A549 (cell line): ENCODE measurements at regions not wholly inside any gene's neighbourhood (a gene's known extent, or its start where the extent isn't known, plus 50 kb on each side); places are given as distances from the start of the nearest gene placed in this dataset.
"Not testable (repeated sequence)": the region's sequence is repeated elsewhere in the genome, so short reads cannot be mapped to it uniquely, and the experiment has no call there.

Experiments
- BCL3 ChIP-seq: fragments of >200 bp; sonication (Bioruptor Twin); formaldehyde crosslinking; IDR thresholded peaks from 3 replicates; pipeline ENCODE4 v1.6.1; 2016
- CTCF ChIP-seq: fragments of >200 bp; sonication (Bioruptor Twin); formaldehyde crosslinking; IDR thresholded peaks from 3 replicates; pipeline ENCODE4 v1.5.1; 2016
- HEYL ChIP-seq: fragments of 250-450 bp; sonication (Bioruptor Pico); IDR thresholded peaks from 2 replicates; pipeline ENCODE4 v1.8.0; 2021; ENCODE audit warnings: mild to moderate bottlenecking, moderate library complexity
- KDM1A ChIP-seq: fragments of 200-600 bp; sonication (generic); IDR thresholded peaks from 2 replicates; pipeline ENCODE4 v1.6.1; 2016; ENCODE audit warnings: low read depth, mild to moderate bottlenecking
- PBX3 ChIP-seq: IDR thresholded peaks from 2 replicates; pipeline ENCODE4 v1.6.1; 2012

GRCh38 chr21:9246481-9247289 lies 1274.7 kb upstream of the TPTE start:
- not testable (repeated sequence) for TF ChIP-seq CTCF; HEYL (CRISPR knock-in tag); BCL3; PBX3; KDM1A
